GM18870 (cell line): ENCODE measurements at regions not wholly inside any gene's neighbourhood (a gene's known extent, or its start where the extent isn't known, plus 50 kb on each side); places are given as distances from the start of the nearest gene placed in this dataset.

Experiments used
- ATAC-seq: cut with Tn5 transposase; IDR thresholded peaks from one replicate; pipeline ENCODE4 v1.9.1; 2021; ENCODE audit warnings: moderate library complexity; ENCODE audit not compliant: unreplicated experiment

DNA sequence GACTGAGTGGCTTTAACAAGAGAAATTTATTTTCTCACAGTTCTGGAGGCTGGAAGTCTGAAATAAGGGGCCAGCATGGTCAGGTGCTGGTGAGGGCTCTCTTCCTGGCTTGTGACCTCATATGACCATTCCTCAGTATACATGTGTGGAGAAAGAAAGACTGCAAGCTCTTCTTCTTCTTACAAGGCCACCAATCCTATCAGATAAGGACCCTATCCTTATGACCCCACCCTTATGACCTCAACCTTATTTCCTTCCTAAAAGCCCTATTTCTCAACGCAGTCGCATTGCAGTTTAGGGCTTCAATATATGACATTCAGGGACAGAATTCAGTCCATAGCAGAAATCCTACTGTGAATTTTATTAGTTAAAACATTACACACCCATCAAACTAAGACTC is 124.4 kb upstream of the RAG2 start:
- no peak for ATAC-seq

DNA sequence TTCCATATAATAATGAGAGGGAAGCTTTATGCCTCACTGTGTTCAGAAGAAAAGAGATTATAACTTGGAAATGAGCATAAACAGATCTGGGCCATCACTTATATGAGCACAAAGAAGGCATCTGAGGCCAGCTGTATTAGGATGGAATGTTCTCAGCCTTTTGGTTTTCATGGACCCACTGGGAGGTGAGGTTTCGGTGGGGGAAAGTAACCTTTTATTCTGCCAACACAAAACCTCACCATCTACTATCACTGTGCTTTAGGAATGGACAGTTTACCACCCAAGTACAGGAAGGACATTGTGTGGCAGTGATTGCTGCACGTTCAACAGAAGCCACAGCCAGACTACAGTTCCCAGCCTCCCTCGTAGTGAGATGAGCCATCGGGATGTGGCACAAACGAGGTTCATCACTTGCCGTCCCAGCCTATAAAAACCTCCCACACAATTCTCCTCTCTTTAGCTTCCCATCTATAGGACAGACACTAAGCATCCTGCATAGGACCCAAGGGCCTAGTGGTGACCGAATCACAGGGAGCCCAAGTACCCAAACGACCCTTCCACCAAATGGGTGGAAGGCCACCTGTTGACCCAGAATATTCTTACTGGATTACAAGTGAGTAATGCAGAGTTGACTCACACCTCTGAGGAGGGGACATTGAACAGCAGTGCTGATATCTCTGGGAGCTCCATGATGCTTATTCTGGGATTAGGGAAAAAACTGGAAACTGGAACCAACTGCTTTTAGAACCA is 121.5 kb upstream of the RAG2 start:
- no peak for ATAC-seq

DNA sequence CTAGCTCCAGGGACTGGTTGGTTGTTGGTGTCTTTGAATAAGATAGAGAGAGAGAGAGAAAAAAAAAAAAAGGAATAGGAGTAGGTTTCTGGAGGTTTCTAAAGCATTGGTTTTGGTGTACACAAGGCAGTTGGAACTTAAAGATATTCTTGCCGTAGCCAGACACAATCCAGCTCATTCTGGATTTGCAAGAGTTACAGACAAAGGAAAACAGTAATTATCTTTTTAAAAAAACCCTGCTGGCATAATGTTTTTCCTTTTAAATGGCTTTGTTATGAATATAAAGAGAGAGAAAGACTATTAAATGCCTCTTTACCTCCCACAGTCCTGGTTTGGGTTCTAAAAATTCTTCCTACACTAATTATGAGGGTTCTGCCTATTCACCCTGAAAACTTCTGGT is 120.4 kb upstream of the RAG2 start:
- no peak for ATAC-seq

DNA sequence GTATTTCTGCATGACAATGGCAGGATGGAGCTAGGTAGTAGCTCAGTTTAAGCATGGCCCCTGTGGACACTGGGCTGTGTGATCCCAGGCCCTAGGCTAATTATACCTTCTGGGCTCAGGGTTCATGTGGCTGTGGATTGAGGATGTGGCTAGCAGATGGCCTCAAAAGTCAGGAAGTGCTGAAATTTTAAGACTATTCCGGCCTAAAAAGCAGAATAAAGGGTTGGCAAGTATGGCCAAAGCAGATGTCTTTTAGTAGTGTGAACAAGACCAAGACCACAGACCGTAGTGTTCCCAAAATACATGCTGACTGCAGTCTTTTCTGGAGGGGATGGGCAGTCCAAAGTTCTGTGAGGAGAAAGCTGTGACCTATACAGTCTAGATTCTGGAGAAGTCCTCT is 115.7 kb upstream of the RAG2 start:
- no peak for ATAC-seq

DNA sequence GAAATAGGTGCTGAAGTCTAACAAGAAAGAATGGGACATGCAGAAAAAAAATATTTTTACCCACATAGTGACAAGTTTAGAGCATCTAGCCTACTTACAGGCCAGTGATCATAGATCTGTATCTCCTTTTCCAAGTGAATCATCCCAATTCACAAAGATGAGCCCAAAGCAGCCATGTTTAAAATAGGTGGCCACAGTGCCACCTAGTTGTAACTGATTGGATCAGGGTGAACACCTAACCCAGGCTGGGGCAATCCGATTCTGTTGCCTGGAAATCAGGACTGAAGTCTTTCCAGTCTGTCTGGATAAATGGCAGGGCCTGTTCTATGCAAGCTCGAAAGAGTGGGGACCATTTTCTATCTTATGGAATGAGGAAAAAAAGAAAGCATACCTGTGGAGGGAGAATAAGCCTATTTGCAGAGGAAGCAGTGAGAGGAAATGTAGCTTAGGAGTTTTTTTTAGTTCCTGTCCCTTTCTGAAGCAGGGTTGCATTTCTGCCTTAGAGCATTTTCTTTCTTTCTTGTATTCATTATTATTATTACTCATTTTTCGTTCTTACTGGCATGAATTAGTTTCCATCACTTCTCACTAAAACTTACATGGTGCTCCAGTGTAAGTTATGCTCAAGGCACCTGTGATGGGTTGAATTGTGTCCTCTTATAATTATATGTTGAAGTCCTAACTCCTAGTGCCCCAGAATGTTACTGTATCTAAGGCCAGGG is 113.2 kb upstream of the RAG2 start:
- no peak for ATAC-seq
